GM12878 (cell line): ENCODE measurements at regions not wholly inside any gene's neighbourhood (a gene's known extent, or its start where the extent isn't known, plus 50 kb on each side); places are given as distances from the start of the nearest gene placed in this dataset.

Experiments
- ATAC-seq: fragments of 200-7000 bp; cut with Tn5 transposase; 3 replicates; pipeline ENCODE4 v1.9.1; 2020; ENCODE audit warnings: mild to moderate bottlenecking, moderate library complexity
- BruUV-seq: library from RNA; stranded (reverse); fragments of 400-500 nt; replicated peaks from 2 replicates; lab custom pipeline; 2021; lab: Mats Ljungman, UMichigan
- CTCF ChIA-PET: fragments of 300-600 bp; sonication (Branson Sonifier 250); formaldehyde crosslinking; extraction: SDS; loops from one replicate; lab custom pipeline; 2021; ENCODE audit warnings: inconsistent platforms; lab: Yijun Ruan, JAX
- POLR2A ChIA-PET: fragments of 350-600 bp; formaldehyde crosslinking; extraction: SDS; loops from one replicate; lab custom pipeline; 2021; ENCODE audit warnings: inconsistent platforms; lab: Charles Lee
- RAD21 ChIA-PET: fragments of 300-600 bp; sonication (Branson Sonifier 250); formaldehyde crosslinking; loops from one replicate; lab custom pipeline; 2023; ENCODE audit warnings: antibody characterized with exemption; ENCODE audit not compliant: unreplicated experiment; lab: Charles Lee
- SMC1A ChIA-PET: fragments of 300-600 bp; sonication (Branson Sonifier 250); formaldehyde crosslinking; loops from one replicate; lab custom pipeline; 2023; ENCODE audit not compliant: unreplicated experiment, uncharacterized antibody; lab: Charles Lee
- DNase-seq: peaks from one replicate; pipeline ENCODE4 v3.0.0-alpha.2; 2011; ENCODE audit warnings: low read depth, low spot score
- FAIRE-seq: peaks from 3 replicates; lab custom pipeline; 2011; peaks lifted over from hg19 to GRCh38; lab: Jason Lieb, UNC
- H2AFZ ChIP-seq: 2 replicates; pipeline ENCODE4 v1.6.0; 2011; ENCODE audit warnings: low read depth, low read length, control low read depth; ENCODE audit not compliant: control insufficient read depth
- H3K27ac ChIP-seq: 2 replicates; pipeline ENCODE4 v1.5.1; 2011; ENCODE audit warnings: control low read depth; ENCODE audit not compliant: control insufficient read depth, insufficient read depth
- H3K27me3 ChIP-seq, 2 experiments: replicated peaks in 1 of 2; 2 replicates each; pipeline versions ENCODE4 v1.6.0 to v1.6.1; 2011; ENCODE audit warnings: low read length in 1 of 2; ENCODE audit not compliant: control insufficient read depth in 2 of 2, insufficient read depth in 2 of 2
- H3K36me3 ChIP-seq, 2 experiments: 2 replicates each; pipeline ENCODE4 v1.5.1; 2011; ENCODE audit warnings: low read length in 1 of 2; ENCODE audit not compliant: control insufficient read depth in 2 of 2, insufficient read depth in 2 of 2
- H3K4me1 ChIP-seq: 2 replicates; pipeline ENCODE4 v1.6.1; 2011; ENCODE audit warnings: mild to moderate bottlenecking, low read length, moderate library complexity, mixed read lengths; ENCODE audit not compliant: control insufficient read depth, insufficient read depth
- H3K4me2 ChIP-seq: 2 replicates; pipeline ENCODE4 v1.6.0; 2011; ENCODE audit warnings: control low read depth; ENCODE audit not compliant: control insufficient read depth, insufficient read depth
- H3K4me3 ChIP-seq: fragments of 200-600 bp; sonication (generic); 2 replicates; pipeline ENCODE4 v1.5.1; 2016
- H3K79me2 ChIP-seq: 2 replicates; pipeline ENCODE4 v1.6.0; 2011; ENCODE audit warnings: low read length; ENCODE audit not compliant: control insufficient read depth, insufficient read depth
- H3K9ac ChIP-seq: 2 replicates; pipeline ENCODE4 v1.8.0; 2011; ENCODE audit warnings: low read length, control low read depth, mixed read lengths; ENCODE audit not compliant: control insufficient read depth, insufficient read depth
- H3K9me3 ChIP-seq: replicated peaks from 3 replicates; pipeline ENCODE4 v1.5.1; 2011; ENCODE audit warnings: mild to moderate bottlenecking, low read length; ENCODE audit not compliant: control insufficient read depth, insufficient read depth
- H4K20me1 ChIP-seq: 2 replicates; pipeline ENCODE4 v1.6.0; 2011; ENCODE audit not compliant: control insufficient read depth, insufficient read depth
- CBFB ChIP-seq: IDR thresholded peaks from 2 replicates; pipeline ENCODE4 v1.6.1; 2016; ENCODE audit warnings: antibody characterized with exemption, low read depth
- EGR1 ChIP-seq, 2 experiments: IDR thresholded peaks; 1 replicate in 1 of 2; 2 replicates in 1 of 2; pipeline ENCODE4 v1.6.1; 2011 to 2012; ENCODE audit warnings: low read depth in 2 of 2, low read length in 2 of 2, borderline replicate concordance in 1 of 2, mild to moderate bottlenecking in 1 of 2, moderate library complexity in 1 of 2
- GATAD2B ChIP-seq: fragments of 450-650 bp; conservative IDR thresholded peaks from 2 replicates; pipeline ENCODE4 v1.6.1; 2017; ENCODE audit warnings: low read depth, mild to moderate bottlenecking, moderate library complexity
- MTA3 ChIP-seq: IDR thresholded peaks from 2 replicates; pipeline ENCODE4 v1.6.1; 2012; ENCODE audit warnings: low read length, inconsistent platforms, borderline replicate concordance
- NFXL1 ChIP-seq: fragments of 450-650 bp; IDR thresholded peaks from 2 replicates; pipeline ENCODE4 v1.6.1; 2017; ENCODE audit warnings: antibody characterized with exemption, mild to moderate bottlenecking, borderline replicate concordance
- NRF1 ChIP-seq: conservative IDR thresholded peaks from 2 replicates; pipeline ENCODE4 v1.6.1; 2011; ENCODE audit warnings: mild to moderate bottlenecking, low read depth, low read length, improper control_type of control experiment
- RAD51 ChIP-seq: fragments of 450-650 bp; IDR thresholded peaks from 2 replicates; pipeline ENCODE4 v1.6.1; 2016; ENCODE audit warnings: moderate library complexity, mild to moderate bottlenecking, inconsistent platforms
- SPI1 ChIP-seq: IDR thresholded peaks from 2 replicates; pipeline ENCODE4 v1.6.1; 2011; ENCODE audit warnings: low read depth, mild to moderate bottlenecking, low read length, moderate library complexity, borderline replicate concordance; ENCODE audit not compliant: insufficient read depth
- SUZ12 ChIP-seq: fragments of 200-600 bp; sonication (generic); IDR thresholded peaks from one replicate; pipeline ENCODE4 v1.6.1; 2018; ENCODE audit warnings: antibody characterized with exemption, mild to moderate bottlenecking; ENCODE audit not compliant: unreplicated experiment
- TARDBP ChIP-seq: IDR thresholded peaks from 2 replicates; pipeline ENCODE4 v1.6.1; 2016; ENCODE audit warnings: borderline replicate concordance
- ZBTB4 ChIP-seq: fragments of 450-650 bp; formaldehyde crosslinking; IDR thresholded peaks from 2 replicates; pipeline ENCODE4 v1.4.0; 2022; ENCODE audit warnings: mild to moderate bottlenecking, moderate library complexity
- WGBS: methylation state at CpG from one replicate; pipeline ENCODE4 v1.1.6; 2016; ENCODE audit warnings: low lambda C conversion rate; ENCODE audit not compliant: insufficient replicate concordance, insufficient coverage; ENCODE audit errors: missing lambda C conversion rate; 5-methylcytosine and 5-hydroxymethylcytosine counted together
- in situ Hi-C: fragments of 300-500 bp; cut with MboI; formaldehyde crosslinking; loops from 9 replicates; pipeline ENCODE4 v1.14.3; 2018; ENCODE audit warnings: mixed read lengths
- intact Hi-C: fragments of 100-400 bp; cut with micrococcal nuclease; formaldehyde crosslinking; loops from one replicate; pipeline ENCODE4 v1.14.2; 2022; ENCODE audit not compliant: unreplicated experiment

GRCh38 chr20:43800186-43800585 is 73.4 kb upstream of the GTSF1L start:
- Histone ChIP-seq H3K9me3 (no peaks in the 10 kb centered on the region; the same call in 1 of the 3 replicates), H3K36me3 (no peaks in the 10 kb centered on the region), H3K4me2 (no peak overlapping the region), H3K9ac (no peak overlapping the region), H3K79me2 (no peaks in the 10 kb centered on the region), H3K27me3 (no peaks in the 10 kb centered on the region), H3K4me3 (no peak overlapping the region), H4K20me1 (no peaks in the 10 kb centered on the region), H3K27ac (no peak overlapping the region), H3K4me1 (peaks cover 23% of the 10 kb centered on the region), H2AFZ (no peak overlapping the region)
- SMC1A ChIA-PET: interaction anchor here (1.6 to 2.1 kb wide), 2 partner anchors 25 to 37 kb away, joined by 3 to 5 read pairs; no protein-coding TSS in a partner anchor
- RAD21 ChIA-PET: interaction anchor here (1.7 kb wide), 1 partner anchor 48 kb away, joined by 12 read pairs; no protein-coding TSS in a partner anchor
- WGBS: 85% methylated on average over 6 of the region's 6 CpGs
- no TSS peak for BruUV-seq
- in situ Hi-C loops (no loop called here), intact Hi-C loops (no loop called here)
- FAIRE-seq (no peak), ATAC-seq (peak; percentile 15; the same call in 1 of the 3 replicates), DNase-seq (no peak)
- POLR2A ChIA-PET: no interaction called here
- CTCF ChIA-PET: interaction anchor here (1.5 to 1.6 kb wide), 2 partner anchors 12 to 49 kb away, joined by 4 read pairs; no protein-coding TSS in a partner anchor
- TF ChIP-seq EGR1 (IDR thresholded peaks at IDR 0.05; ENCODE audit: borderline replicate concordance in 1 of 2, low read depth in 2 of 2, low read length in 2 of 2) (no peak), RAD51 (no peak), SUZ12 (no peak), SPI1 (peak; percentile 13; the same call in 1 of the 2 replicates)

GRCh38 chr20:43799741-43800140 is 72.9 kb upstream of the GTSF1L start:
- peak; percentile 7; the same call in 2 of the 3 replicates for ATAC-seq
- WGBS: 93% methylated on average over 5 of the region's 5 CpGs
- RAD21 ChIA-PET: interaction anchor here (1.7 kb wide), 2 partner anchors 26 to 48 kb away, joined by 7 to 12 read pairs; no protein-coding TSS in a partner anchor
- in situ Hi-C loops: no loop called here
- SMC1A ChIA-PET: interaction anchor here (0.6 to 2.1 kb wide), 9 partner anchors 9 to 78 kb away, joined by 3 to 10 read pairs (median 5); no protein-coding TSS in a partner anchor
- Histone ChIP-seq H3K4me2 (peak overlapping the region; percentile 8; the same call in 1 of the 2 replicates), H3K4me1 (peaks cover 23% of the 10 kb centered on the region), H2AFZ (peak overlapping the region; percentile 20; the same call in 1 of the 2 replicates), H4K20me1 (no peaks in the 10 kb centered on the region), H3K9ac (no peak overlapping the region), H3K27me3 (no peaks in the 10 kb centered on the region), H3K36me3 (no peaks in the 10 kb centered on the region), H3K4me3 (no peak overlapping the region), H3K9me3 (no peaks in the 10 kb centered on the region; the same call in 1 of the 3 replicates), H3K27ac (0 out of 2 replicates have a peak overlapping the region, but pooled peaks have one; percentile 7), H3K79me2 (no peaks in the 10 kb centered on the region)
- no peak for TF ChIP-seq ZBTB4
- no peak for TF ChIP-seq CBFB
- TF ChIP-seq TARDBP: no peak
- TF ChIP-seq MTA3: no peak
- TF ChIP-seq GATAD2B: no peak
- TF ChIP-seq NRF1: no peak
- TF ChIP-seq NFXL1: no peak
- CTCF ChIA-PET: interaction anchor here (0.7 to 1.7 kb wide), 5 partner anchors 12 to 50 kb away, joined by 4 to 5 read pairs (median 4); no protein-coding TSS in a partner anchor
- no peak for DNase-seq
- BruUV-seq: no TSS peak
- no peak for FAIRE-seq
- POLR2A ChIA-PET: interaction anchor here (0.7 kb wide), 2 partner anchors 10 to 197 kb away, joined by 3 to 8 read pairs; no protein-coding TSS in a partner anchor
- intact Hi-C loops: no loop called here
